Cerebellar cortex (tissue), 1 donor: ENCODE measurements at regions not wholly inside any gene's neighbourhood (a gene's known extent, or its start where the extent isn't known, plus 50 kb on each side); places are given as distances from the start of the nearest gene placed in this dataset.
A peak's percentile ranks its signal among the peaks of the same experiment; 100 is the strongest.

ENCODE experiments used
- DNase-seq: peaks from one replicate; pipeline ENCODE4 v3.0.0-alpha.2; 2015; ENCODE audit warnings: low spot score

GRCh38 chr19:31160336-31160926, 188.8 kb downstream of the TSHZ3 start:
- no peak for DNase-seq

GRCh38 chr19:31154021-31154420, 195.2 kb downstream of the TSHZ3 start:
- no peak for DNase-seq

GRCh38 chr19:31152906-31153305, 196.3 kb downstream of the TSHZ3 start:
- DNase-seq, result no peak

GRCh38 chr19:31149441-31149941, 199.7 kb downstream of the TSHZ3 start:
- no peak for DNase-seq

- DNase-seq, result no peak
These were observed 200.6 kb downstream of the TSHZ3 start for GRCh38 chr19:31148671-31149070.

- DNase-seq, result no peak
These were observed 202.0 kb downstream of the TSHZ3 start for GRCh38 chr19:31147234-31147633.

GRCh38 chr19:31146546-31147183, 202.6 kb downstream of the TSHZ3 start:
- DNase-seq, result no peak

GRCh38 chr19:31146015-31146414, 203.2 kb downstream of the TSHZ3 start:
- no peak for DNase-seq

GRCh38 chr19:31145007-31145406, 204.2 kb downstream of the TSHZ3 start:
- DNase-seq, result no peak

GRCh38 chr19:31144075-31144870, 205.0 kb downstream of the TSHZ3 start:
- no peak for DNase-seq

- DNase-seq, result no peak
These were observed 207.9 kb downstream of the TSHZ3 start for GRCh38 chr19:31141301-31141700.

- no peak for DNase-seq
These were observed 208.5 kb downstream of the TSHZ3 start for GRCh38 chr19:31140717-31141116.

GRCh38 chr19:31139871-31140505, 209.2 kb downstream of the TSHZ3 start:
- no peak for DNase-seq

GRCh38 chr19:31138077-31138476, 211.2 kb downstream of the TSHZ3 start:
- DNase-seq, result no peak

- no peak for DNase-seq
These were observed 213.4 kb downstream of the TSHZ3 start for GRCh38 chr19:31135841-31136240.

- no peak for DNase-seq
These were observed 216.5 kb downstream of the TSHZ3 start for GRCh38 chr19:31132753-31133110.

GRCh38 chr19:31128291-31128690, 220.9 kb downstream of the TSHZ3 start:
- DNase-seq, result peak; percentile 4

GRCh38 chr19:31127134-31127967, 221.9 kb downstream of the TSHZ3 start:
- peak; percentile 63 for DNase-seq

GRCh38 chr19:31126236-31126635, 223.0 kb downstream of the TSHZ3 start:
- no peak for DNase-seq

GRCh38 chr19:31125071-31125470, 224.2 kb downstream of the TSHZ3 start:
- no peak for DNase-seq

- no peak for DNase-seq
These were observed 227.7 kb downstream of the TSHZ3 start for GRCh38 chr19:31121501-31121900.

- DNase-seq, result no peak
These were observed 228.3 kb downstream of the TSHZ3 start for GRCh38 chr19:31120952-31121351.
